Hematopoietic multipotent progenitor cell treated with erythropoietin and hydrocortisone succinate and interleukin-3 and kit ligand, for 4 days (in vitro differentiated cells): ENCODE measurements at regions not wholly inside any gene's neighbourhood (a gene's known extent, or its start where the extent isn't known, plus 50 kb on each side); places are given as distances from the start of the nearest gene placed in this dataset.

Experiments used
- DNase-seq: peaks from one replicate; pipeline ENCODE4 v3.0.0-alpha.2; 2015

DNA sequence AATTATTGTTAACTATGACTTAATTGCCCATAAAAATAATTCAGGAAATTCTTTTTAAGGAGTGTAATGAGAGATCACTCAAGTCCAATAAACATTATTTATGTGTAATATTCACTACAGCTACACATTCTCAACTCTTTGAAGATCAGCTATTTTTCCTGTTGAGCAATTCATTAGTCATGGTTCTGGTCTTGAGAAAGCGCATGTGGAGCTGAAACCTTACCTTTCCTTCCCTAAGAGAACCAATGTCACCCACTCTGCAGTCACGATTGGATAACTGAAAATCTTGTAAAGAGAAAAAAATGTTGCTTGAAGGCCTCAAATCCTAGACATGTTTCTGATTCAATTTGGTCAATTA is 736.9 kb upstream of the MARCKS start:
- DNase-seq: peak; percentile 36

DNA sequence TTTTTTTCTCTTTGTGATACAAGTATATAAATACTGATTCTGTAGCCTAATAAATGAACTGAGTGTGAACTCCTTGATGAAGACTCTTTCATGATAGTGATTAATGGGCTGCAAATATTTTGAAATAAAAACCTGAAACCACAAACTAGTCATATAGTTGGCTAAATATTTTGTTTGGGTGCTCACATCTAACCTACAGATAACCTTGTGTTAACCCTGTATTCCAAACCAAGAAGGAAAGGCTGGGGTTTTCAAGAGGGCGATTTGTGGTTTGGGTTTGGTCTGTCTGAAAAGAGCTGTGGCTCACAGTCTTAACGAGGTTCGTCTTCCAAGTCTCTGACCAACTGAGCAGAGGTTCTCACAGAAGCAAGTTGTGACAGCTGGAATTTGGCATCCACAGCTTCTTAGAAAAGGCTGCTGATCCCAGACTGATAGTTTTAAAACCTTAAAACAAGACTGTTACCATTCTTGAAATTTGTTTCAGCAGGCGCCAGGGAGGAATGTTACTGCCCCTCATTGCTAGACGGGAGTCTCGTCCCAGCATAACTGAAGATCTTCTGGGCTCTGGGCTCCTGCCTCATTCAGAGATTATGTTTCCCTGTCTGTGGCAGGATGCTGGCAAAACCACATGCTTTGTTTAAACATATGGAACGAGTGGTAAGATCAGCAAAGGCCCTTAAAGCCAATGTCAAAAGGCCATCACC is 736.4 kb upstream of the MARCKS start:
- DNase-seq: peak; percentile 51

DNA sequence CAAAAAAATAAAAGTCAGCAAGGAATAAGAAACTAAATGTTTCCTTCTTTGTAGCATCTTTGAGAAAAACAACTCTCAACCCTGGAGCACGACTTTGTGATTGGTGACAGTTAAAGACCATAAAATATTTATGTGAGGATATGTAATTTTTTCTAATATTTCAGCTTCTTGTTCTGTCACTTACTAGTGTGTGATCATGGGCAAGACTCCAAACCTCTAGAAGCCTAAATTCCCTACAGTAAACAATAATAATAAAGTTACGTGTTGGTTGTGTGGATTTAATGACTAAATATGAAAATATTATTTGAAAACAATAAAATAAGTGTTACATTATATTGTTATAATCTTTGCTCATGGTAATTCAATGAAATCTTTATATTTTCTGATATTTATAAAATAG is 735.6 kb upstream of the MARCKS start:
- DNase-seq: no peak

DNA sequence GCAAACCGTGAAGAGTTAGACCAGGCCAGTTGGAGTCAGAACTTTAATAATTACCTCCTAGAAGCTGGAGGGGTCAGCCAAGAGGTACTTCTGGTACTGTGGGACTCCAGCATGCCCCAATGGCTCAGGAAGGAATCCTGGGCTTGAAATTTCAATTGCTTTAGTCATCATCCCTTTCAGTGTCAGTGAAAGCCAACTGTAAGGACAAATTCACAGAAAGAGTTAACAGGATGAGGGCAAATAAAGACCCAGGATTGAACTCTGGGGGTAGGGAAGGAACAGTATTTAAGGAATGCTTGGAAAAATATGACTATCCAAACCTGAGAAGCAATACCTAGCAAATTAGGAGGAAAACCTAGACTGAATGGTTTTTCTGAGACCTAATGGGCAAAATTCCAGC is 735.1 kb upstream of the MARCKS start:
- DNase-seq: no peak

GRCh38 chr6:113125626-113126025 is 731.5 kb upstream of the MARCKS start:
- DNase-seq: no peak

DNA sequence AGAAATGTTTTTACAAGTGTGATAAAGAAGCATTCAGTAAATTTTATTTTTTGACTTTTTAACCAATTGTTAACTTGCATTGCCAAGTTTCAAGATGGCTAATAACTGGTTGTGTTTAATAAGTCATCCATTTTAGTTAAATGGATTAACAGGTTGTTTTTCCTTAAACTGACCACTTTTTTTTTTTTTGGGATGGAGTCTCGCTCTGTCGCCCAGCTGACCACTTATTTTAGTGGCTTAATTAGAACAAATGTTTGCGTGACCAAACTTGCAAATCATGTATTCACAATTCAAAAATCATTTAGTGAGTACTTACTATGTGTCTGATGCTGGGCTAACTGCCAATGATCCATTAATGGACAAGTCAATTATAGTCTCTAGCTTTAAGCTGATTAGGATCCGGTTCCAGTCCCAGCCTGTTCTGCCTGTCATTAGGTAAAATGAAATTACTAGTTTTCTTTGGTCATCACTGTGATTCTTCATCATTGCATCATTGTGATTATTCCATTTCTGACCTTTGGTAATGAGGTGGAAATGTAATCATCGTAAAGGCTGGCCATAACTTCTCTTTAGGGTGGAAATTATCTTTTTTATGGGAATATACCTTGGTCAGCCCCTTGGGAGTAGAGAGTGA is 729.2 kb upstream of the MARCKS start:
- DNase-seq: no peak

DNA sequence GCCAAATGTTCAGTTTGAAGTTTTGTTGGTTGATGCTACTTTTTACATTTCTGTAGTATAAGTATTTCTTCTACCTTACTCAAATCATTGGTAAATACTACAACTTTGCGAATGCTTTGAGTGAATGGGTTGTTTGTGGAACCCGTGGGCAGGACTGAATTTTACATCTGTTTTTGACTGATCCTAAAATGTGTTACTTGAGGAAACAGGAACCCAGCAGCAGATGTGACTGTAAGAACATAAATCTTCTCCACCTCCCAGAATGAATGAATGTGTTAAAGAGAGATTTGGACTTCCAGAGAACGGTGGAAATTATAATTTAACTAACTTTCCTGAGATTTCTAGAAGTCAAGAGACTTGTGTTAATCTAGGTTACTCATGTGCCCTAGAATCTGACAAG is 728.5 kb upstream of the MARCKS start:
- DNase-seq: no peak

DNA sequence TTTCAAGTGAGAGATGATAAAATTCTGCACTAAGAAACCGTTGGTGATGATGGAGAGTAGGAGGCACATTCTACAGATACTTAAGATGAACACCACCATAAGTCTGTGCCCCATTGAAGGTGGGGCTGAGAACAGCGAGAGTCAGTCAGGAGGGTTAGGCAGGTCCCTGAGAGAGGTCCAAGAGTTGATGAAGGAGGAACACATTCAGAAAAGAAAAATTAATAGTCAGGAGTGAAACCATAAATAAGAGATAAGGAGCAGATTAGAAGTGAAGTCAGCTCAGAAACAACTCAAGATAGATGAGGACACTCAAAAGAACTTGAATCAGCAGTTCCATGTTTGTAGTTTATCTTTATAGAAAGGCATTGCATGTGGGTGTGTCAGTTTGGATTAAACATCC is 727.2 kb upstream of the MARCKS start:
- no peak for DNase-seq

DNA sequence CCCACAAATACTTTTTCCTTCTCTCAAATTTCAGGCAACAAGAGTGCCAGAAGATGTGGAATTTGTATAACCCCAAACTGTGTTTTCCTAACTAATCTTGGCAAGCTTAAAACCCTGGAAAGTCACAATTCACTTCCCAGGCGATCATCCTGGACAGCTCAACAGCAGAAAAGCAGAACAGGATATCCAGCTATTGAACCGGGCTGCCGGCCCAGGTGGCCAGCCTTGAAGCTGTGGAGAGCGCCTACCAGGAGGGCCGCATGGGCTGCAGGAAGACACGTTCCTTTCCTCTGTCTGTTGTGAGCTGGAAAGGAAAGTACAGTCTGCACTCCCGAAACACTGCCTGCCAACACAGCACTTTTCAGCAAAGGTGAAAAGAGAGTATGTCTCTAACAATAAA is 719.7 kb upstream of the MARCKS start:
- DNase-seq: no peak

GRCh38 chr6:113140721-113141120 is 716.4 kb upstream of the MARCKS start:
- DNase-seq: no peak

DNA sequence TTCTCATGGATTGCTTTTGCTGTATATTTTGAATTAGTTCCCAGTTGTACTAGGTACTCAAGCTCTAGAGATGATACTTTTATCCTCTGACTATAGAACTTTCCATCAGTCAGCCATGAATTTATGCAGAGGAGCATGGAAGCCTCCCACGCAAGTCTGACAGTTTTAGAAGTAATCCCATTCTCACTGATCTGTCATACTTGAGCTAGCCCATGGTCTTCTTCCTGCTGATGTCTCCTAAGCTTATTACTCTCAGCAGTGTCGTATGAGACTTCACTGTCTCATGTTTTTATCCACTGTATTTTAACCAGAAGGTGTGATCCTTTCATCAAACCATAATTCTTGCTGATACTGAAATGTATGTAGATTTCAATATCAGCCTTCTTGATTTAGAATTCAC is 715.2 kb upstream of the MARCKS start:
- DNase-seq: no peak

GRCh38 chr6:113142671-113143174 is 714.4 kb upstream of the MARCKS start:
- DNase-seq: no peak

DNA sequence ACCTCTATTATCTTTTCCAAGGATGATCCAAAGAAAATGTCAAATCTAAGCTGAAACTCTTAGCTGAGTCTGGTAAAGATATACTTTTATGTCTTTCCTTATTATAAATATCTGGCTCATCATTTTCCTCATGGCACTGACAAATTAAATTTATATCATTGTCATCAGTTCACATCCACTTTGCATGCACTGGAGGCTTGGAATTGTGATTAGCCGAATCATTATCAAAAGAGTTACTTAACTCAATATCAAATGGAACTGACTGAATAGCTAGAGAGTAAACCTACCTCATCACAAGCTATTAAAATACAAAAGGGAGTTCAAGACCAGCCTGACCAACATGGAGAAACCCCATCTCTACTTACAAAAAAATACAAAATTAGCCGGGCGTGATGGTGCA is 713.9 kb upstream of the MARCKS start:
- DNase-seq: no peak

GRCh38 chr6:113144117-113144516 is 713.0 kb upstream of the MARCKS start:
- DNase-seq: no peak

DNA sequence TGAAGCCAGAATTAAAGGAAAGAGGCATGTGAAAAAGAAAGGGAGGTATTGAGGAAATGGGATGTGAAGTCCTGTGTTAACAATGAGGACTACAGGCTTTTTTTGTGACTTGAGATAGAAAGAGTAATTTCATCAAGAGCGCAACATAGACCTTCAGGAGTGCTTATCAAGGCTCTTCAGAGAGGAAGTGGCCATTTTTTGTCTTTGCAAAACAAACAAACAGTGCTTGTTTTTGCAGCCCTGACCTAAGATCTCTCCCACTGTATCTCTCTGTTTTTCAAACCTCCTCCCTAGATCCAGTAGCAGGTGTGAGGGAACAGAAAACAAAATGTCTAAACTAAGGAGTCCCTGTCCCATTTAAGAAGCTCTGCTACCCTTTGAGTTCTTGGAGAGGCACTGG is 710.3 kb upstream of the MARCKS start:
- no peak for DNase-seq

DNA sequence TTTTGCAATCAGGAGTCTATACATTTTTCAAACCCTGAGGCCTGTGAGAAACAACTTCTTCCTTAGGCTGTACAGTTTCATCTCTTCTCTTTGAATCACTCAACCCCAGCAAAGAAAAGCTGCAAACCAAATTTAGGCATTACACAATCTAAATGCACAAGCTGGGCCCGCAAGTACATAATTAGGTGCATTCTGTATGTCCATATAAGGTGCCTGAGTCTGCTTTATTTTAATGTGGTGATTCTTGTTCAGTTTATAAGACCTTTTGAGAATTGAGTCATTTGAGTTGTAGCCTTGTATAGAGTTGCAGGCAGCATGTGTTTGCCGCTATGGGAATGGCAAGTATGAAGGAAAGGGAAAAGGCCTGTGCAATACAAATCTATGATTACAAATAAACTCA is 709.6 kb upstream of the MARCKS start:
- DNase-seq: no peak

DNA sequence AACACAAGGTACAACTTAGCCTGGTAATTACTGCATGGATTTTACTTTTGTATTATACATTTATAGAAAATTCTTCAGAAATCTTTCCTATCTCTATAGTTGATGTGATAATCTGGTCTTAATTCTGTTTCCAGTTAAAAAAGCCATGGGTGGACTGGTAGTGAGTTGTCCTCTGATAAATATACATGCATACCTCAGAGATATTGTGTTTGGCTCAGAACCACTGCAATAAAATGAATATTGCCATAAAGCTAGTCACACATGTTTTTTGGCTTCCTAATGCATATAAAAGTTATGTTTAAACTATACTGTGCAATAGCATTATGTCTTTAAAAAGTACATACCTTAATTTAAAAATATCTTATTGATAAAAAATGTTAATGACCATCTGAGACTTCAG is 708.6 kb upstream of the MARCKS start:
- DNase-seq: no peak

- DNase-seq: no peak
These were observed 707.6 kb upstream of the MARCKS start for GRCh38 chr6:113149511-113149910.

- DNase-seq: no peak
These were observed 696.7 kb upstream of the MARCKS start for GRCh38 chr6:113160306-113161017.

- DNase-seq: no peak
These were observed 696.2 kb upstream of the MARCKS start for GRCh38 chr6:113161018-113161315.

DNA sequence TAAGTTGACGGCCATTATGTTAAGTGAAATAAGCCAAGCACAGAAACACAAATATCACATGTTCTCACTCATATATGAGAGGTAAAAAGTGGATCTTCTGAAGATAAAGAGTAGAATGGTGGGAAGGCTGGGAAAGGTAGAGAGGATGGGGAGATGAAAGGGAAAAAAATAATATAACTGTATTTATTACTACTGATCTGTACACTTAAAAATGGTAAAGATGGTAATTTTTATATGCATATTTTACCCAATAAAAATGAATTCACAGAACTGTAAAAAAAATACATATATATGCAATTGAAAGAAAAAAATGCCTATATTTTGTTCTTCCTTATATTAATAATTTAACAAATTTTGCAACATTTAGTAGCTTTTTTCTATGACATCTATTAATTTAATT is 694.4 kb upstream of the MARCKS start:
- DNase-seq: no peak

DNA sequence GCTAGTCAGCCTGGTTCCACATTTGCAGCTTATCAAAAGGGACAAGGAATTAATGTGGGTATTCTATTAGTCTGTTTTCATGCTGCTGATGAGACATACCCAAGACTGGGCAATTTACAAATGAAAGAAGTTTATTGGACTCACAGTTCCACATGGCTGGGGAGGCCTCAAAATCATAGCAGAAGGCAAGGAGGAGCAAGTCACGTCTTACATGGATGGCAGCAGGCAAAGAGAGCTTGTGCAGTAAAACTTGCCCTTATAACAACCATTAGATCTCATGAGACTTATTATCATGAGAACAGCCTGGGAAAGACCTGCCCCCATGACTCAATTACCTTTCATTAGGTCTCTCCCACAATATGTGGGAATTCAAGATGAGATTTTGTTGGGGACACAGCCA is 689.1 kb upstream of the MARCKS start:
- no peak for DNase-seq

DNA sequence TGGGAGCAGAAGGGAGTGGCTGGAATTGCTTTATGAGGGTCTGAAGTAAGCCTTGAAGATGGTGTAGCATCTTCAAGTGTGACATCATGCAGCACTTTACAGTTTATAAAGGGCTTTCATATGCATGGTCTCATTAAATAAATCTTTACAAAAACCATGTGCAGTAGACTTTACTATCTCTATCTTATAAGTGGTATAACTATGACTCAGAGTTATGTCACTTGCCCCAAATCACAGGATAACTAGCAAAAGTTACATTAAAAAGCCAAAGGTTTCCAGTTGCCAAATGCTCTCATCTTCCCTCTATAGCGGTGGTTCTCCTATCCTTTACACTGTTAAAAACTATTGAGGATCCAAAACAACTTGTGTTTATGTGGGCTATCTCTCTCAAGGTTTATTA is 687.7 kb upstream of the MARCKS start:
- DNase-seq: no peak

GRCh38 chr6:113170454-113170853 is 686.7 kb upstream of the MARCKS start:
- no peak for DNase-seq

GRCh38 chr6:113171882-113172281 is 685.3 kb upstream of the MARCKS start:
- no peak for DNase-seq
